Activated CD4-positive, alpha-beta T cell treated with anti-CD3 and anti-CD28 coated beads, Interleukin-2, amount 50 U/mL, for 48 hours (primary cell): ENCODE measurements at regions not wholly inside any gene's neighbourhood (a gene's known extent, or its start where the extent isn't known, plus 50 kb on each side); places are given as distances from the start of the nearest gene placed in this dataset.
"Not testable (repeated sequence)": the region's sequence is repeated elsewhere in the genome, so short reads cannot be mapped to it uniquely, and the experiment has no call there.

Experiments
- DNase-seq, 2 experiments: peaks; one replicate each; pipeline ENCODE4 v3.0.0-alpha.2; 2020

DNA sequence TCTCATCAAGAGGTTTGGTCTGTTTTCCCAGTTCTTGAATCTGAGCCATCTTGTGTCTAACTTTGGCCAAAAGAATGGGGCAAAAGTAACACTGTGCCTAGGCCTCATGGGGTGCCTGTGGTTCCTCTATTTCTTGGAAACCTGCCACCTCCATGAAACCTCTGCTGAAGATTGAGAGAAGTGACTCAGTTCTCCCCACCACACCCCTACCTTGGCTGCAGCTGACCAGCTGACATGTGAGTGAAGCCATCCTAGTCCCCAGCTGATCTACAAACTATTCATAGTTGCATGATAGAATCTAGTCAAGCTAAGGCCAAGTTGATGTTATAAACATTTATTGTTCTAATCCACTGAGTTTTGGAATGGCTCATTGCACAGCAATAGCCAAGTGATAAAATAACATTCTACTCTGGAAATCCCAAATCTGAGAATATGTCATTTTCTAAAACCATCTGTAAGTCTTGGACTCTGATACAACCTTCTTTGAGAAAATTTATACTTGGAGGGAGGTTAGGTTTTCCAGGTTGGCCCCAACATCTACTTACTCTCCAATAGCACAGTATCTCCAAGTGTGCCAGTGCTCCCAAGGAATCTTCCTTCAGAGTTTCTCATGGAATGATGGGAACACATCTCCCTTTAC, 107.0 kb upstream of the SMLR1 start:
- DNase-seq = no peak

DNA sequence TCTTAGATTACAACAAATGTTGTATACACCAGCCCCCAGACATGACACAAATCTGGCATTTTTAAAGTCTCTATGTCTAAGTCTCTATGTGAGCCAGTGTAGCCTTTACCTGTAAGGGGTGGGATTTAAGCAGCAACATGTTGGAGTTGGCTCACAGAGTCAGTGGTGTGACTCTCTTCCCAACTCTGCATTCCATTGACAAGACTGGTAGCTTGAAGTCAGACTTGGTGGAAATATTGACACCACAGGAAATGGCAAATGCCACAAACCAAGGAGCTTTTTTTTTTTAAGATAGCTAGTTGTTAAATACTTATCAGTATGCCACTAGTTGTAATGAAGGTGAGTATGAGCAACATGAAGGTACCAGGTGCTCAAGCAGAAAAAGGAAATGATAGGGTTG, 103.1 kb upstream of the SMLR1 start:
- DNase-seq = no peak

DNA sequence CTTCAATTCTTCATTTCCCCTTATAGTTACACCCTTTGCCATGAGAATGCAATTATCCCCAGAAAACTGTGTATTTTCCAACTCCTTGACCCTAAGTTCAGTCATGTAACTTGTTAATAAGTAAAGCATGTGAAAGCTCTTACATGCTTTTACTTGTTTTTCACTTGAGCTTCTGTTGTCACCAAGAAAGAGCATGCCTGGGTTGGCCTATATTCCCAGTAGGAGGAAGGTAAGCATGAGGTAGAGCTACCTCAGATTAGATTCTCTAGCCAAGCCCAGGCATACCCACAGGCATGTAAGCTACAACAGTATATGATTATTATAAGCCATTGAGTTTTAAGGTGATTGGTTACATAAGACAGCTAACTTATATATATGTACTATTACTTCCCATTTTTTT, 101.7 kb upstream of the SMLR1 start:
- DNase-seq = no peak

DNA sequence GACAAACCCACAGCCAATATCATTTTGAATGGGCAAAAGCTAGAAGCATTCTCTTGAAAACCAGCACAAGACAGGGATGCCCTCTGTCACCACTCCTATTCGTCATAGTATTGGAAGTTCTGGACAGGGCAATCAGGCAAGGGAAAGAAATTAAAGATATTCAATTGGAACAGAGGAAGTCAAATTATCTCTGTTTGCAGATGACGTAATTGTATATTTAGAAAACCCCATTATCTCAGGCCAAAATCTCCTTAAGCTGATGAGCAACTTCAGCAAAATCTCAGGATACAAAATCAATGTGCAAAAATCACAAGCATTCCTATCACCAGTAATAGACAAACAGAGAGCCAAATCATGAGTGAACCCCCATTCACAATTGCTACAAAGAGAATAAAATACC, 99.1 kb upstream of the SMLR1 start:
- not testable (repeated sequence) for DNase-seq

DNA sequence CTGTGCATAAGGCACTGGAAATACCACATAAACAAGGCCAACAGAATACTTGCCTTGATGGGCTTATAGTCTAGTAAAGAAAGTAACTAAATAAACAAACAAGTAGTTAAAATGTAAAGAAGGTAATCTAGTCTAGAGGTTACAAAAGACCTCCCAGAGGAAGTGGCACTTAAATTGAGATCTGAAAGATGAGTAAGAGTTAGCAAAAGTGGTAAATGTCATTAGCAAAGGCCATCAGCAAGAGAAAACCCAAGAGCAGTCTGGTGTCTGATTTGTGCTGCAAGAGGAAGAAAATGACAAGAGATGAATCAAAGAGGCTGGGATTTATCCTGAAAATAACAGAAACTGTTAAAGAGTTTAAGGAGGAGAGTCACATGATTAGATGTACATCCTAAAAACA, 96.6 kb upstream of the SMLR1 start:
- no peak for DNase-seq

DNA sequence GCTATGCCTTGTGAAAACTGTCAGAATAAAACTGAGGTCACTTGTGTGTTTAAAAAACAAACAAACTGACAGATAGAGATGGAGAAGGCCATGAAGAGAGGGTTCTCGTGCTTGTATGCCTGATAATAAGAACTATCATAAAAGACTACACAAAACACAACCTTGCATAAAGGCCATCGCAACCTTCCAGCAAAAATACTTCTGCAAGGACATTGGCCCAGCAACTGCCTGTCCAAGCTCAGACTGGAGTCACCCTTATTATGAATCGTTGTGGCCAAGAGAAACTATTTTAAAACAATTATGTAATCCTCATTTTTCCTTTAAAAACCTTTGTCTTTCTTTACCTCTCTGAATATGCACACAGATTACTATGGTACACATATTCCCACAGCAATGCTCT, 93.0 kb upstream of the SMLR1 start:
- no peak for DNase-seq

DNA sequence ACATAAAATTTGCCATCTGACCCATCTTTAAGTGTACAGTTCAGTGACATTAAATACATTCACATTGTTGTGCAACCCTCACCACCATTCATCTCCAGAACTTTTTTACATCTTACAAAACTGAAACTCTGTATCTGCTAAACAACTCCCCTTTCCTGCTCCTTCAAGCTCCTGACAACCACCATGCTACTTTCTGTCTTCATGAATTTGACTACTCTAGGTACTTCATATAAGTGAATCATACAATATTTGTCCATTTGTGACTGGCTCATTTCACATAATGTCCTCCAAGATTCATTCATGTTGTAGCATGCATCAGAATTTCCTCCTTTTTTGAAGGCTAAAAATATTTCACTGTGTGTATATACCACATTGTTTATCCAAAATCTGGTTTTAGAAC, 86.9 kb upstream of the SMLR1 start:
- no peak for DNase-seq

DNA sequence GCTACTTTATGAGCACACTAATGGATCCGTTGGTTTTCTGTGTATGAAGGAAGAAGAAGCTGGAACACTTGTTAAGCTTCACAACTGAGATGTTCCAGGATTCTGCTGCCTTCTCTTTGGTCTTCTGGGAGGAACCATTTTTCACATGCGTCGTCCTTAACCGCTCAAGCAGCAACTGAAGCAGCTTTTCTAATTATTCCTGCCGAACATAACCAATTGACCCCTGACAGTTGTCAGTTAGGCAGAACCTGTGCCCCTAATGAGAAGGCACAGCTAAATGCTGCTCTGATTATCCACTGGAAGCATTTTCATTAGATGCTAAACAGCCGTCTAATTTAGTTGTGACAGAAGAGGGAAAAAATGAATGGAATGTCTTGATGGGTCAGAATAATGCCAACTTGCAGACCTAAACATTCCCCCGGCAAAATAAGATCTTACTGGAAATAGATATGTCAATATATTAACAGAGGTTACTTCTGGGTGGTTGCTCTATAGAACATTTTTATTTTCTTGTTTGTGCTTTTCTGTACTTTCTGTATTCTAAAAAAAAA, 85.0 kb upstream of the SMLR1 start:
- no peak for DNase-seq

DNA sequence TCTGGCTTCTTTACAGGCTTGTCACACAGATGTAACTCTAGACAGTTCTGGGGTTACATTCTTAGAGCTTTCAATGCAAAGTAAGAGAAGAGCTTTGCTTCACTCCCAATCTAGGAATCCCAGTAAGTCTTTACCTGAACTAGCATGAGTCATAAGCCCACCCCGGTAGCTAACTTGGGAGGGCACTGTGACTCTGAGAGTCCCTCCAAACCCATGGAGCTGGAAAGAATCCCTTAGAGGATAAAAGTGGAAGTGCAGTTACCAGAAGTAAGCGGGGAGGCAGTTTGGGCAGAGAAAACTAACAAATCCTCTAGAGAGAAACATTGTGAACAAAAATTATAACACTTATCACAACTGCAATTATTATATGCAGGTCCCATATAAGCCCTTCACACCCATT, 84.0 kb upstream of the SMLR1 start:
- DNase-seq = no peak

DNA sequence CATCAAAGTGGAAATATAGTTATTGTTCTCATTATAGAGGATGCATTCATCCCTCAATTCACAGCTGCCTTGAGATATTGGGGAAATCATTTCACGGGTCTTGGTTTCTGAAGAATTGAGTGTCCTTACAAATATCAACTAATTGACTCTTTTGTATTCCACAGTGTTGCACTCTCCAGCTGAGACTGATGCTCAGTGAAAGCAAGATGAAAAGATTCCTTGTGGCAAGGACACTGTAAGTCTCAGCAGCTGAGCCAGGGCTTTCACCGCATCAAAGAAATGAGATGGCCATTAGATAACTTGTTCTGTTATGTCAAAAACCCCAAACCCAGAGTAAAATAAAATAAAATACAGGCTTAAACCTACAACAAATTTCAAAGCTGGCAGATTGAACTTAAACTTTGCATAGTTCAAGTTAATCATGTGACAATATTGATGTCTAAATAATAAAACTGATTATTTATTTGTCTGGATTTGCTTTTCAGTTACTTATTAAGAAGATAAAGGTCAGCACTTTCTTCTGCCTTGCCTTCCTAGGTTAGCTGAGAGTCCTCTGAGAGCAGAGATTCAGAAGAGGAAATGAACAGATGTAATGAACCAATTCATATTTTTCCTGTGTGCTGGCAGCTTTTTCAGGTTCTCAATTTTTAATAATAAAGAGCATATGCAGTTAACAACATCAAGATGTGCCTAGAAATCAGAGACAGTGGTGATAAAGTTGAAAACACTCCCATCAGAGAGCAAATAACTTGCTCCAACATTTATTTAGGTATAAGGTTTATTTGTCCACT, 82.4 kb upstream of the SMLR1 start:
- no peak for DNase-seq

DNA sequence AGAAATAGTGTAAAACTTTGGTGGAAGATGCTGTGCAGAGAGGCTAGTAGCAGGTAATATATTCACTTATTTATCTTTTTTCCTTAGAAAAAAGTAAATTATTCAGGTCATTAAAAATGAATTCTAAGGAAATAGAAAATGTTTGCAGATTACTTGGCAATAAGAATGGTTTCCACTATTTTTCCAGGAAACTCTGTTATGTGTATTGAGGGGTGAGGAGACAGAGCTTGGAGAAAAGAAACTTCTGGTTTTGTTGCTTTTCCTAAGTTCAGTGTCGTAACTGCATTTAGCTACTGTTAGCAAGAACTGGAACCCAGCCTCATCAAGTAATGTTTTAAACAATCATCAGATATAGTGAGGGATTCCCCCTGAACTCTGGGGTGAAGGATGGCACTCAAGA, 79.2 kb upstream of the SMLR1 start:
- no peak for DNase-seq

DNA sequence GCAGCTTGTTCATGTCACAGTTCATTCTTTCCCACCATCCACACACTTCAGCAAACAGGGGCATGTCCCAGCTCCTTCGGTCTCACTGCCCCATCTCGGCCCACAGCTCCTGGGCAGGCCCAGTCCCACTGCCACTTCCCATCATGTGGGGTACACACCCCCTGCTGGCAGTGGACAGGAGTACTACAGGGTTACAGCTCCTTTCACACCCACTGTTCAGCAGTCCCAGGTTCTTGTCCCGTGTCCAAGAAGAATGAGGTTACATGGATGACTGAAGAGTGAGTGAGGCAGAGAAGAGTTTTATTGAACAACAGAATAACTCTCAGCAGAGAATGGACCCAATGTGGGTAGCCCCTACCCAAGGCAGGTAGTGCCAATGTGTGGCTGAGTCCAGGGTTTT, 77.8 kb upstream of the SMLR1 start:
- no peak for DNase-seq

DNA sequence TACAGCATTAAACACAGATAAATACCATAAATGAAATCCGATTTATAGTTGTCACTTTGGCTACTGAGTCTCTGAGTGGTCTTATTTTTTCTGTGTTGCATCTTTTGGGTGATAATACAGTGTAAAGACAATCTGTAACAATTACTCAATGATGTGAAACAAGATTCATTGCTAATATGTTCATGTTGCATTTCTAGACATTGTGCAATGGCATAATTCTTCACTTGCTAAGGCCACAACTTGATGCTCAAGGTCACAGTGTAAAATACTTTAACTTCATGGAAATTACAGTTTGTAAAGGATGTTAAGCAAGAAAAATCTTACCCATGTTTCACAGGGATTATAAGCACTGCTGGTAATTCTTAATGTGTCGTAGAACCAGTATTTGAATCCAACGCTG, 74.9 kb upstream of the SMLR1 start:
- no peak for DNase-seq

DNA sequence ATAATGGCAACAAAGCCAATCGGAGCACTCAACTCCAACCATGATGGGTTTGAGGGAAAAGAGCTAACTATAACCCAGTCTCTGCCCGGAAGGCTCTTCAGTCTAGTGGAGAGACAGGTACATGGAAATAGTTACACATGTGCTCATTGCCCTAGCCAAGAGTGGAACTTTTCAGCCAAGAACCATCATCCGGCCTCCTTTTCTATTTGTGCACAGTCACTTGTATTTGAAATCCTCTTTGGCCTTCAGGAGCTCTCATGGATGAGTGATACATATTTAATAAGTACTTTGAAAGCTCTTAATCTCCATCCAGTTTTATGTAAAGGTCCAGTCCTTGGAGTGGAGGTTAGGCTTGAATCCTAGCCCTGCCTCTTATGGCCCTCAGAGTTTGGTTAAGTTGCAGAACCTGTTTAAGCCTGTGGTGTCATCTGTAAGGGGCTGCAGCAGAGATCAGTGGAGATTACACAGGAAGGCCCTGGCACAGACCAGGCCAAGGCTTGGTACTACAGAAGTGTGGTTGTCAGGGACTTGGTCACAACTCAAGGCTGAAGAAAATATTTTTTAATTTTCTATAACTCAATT, 72.3 kb upstream of the SMLR1 start:
- no peak for DNase-seq

DNA sequence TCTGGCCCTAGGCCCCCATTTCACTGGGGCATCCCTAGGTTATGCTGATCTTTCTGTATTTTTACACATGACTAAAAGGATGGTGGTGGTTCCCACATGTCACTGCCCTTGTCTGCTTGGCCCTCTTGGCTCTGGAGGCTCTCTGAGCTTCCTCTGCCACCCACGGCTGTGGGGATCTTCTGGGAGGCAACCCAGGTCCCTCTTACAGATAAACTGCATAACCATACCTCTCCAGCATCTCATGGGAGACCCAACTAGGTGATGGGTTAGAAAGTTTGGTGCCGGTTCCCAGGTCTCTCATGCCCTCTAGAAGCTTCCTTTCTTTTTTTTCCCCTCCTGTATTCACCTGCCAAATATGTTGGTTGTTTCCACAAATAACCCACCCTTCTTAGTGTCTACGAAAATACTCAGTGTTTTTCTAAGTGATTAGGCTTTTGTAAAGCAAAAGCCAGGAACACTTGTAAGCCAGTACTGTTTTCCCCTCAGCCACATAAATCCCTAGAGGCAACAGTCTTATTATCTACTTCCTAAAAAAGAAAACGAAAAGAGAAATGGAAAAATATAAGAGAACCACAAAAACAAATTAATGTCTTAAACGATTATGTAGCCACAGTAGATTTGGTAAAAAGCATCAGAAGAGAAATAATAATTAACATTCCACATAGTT, 71.7 kb upstream of the SMLR1 start:
- no peak for DNase-seq

DNA sequence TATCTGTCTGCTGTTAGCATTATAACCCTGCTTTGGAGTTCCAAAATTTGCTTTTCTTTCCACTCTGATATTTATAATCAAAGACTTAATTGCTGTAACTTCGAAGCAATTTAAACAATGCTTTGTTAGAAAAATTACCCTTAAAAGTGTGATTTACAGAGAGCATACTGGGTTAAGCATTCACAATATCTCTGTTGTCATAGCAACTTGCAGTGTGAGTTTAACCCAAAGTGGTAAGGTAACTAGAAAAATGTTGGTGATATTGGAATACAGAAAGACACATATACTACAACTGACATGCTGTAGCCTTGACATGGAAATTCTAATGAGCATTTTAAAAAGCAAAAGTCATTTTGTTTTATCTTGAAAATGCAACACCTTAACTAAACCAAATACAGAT, 70.4 kb upstream of the SMLR1 start:
- no peak for DNase-seq

DNA sequence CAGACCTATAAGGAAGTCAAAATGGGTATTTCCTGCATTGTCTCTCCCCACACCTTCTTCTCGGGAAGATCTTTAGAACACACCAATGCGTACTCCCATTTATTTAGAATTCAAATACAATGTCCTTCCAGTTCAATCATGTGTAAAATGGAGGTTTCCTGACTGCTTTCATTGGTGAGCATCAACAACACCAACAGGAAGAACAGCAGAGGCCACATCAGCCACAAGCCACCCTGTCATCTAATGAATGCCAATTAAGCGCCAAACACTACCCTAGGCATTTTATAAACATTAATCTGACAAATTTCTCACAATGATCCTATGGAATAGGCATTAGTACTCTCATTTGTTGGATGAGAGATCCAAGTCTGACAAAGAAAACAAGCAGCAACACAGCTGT, 68.4 kb upstream of the SMLR1 start:
- no peak for DNase-seq

DNA sequence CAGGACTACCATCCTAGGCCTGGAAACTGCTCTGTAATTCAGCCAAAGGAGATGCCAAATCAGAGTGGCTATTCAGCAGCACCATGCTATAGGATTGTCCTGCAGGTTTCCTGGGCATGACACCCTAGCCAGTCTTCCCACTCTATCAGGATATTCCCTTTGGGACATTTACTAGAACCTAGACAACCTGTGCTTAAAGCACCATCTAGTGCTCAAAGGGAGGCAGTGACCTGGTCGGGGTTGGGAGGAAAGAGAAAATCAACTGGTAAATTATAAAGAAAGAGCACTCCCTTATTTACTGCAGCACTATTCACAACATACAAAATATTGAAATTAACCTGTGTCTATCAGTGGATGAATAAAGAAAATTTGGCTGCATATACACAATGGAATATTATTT, 67.2 kb upstream of the SMLR1 start:
- DNase-seq = no peak

DNA sequence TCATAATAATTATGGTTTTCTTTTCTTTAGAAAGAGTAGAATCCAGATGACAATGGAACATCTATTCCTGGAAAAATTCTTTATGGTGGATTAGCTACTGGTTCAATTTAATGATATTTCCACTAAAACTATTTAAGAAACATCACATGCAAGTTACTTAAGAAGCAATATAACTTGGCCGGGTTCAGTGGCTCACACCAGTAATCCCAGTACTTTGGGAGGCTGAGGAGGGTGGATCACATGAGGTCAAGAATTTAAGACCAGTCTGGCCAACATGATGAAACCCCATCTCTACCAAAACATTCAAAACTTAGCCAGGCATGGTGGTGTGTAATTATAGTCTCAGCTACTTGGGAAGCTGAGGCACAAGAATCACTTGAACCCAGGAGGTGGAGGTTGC, 65.9 kb upstream of the SMLR1 start:
- DNase-seq = no peak

DNA sequence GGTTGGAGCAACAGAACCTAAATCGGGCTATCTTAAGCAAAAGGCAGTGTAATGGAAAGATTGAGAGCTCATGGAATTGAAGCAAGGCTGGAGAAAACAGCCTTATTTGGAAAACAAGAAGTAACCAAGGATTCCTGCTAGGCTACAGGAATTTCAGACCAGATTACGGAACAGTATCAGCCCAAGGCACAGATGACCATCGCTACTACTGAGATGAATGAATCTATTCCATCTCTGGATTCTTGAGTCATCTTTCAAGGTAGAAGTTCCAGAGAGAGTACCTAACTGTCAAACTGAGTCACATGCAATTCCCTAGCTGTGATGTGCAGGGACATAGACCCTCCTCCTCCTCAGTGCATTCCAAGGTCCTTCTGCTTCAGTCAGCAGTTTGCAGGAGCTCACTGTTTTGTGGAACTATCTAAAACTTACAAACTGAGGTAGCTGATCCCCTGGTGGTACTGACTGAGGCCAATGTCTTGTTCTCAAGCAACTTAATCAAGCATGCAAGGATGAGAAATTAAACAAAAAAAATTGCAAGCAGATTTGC, 62.0 kb upstream of the SMLR1 start:
- no peak for DNase-seq

DNA sequence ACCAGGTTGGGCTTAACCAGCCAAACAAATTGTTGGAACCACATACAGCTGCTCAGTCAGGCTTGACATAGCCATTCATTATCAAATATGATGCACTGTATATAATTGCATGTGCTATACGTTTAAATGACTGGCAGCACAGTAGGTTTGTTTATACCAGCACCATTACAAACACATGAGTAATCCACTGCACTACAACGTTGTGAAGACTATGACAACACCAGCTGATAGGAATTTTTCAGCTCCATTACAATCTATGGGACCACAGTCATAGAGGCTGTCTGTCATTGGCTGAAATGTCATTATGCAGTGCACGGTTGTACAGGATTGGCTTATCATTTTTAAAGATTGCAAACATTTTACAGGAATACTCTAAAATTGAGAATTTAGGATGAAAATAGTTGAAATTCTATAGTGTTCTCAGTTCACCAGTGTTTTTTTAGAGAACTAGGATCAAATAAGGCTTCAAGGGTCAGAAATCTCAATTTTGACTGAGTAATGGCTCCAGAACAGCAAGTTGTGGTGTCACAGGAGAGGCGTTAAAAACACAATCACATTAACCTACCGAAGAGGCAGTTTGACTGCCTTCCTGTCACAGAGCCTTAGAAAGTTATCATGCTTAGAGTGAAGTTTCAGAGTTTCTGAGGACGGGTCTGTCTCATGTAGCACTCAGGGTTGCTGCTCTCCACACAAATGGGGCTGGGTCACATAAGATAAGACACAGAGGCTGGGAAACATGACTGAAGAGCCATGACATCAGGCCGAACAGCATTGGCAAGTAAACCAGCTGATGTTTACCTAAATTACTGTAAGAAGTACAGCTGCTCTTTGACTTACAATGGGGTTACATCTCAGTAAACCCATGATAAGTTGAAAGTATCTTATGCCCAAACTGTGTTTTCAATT, 60.7 kb upstream of the SMLR1 start:
- no peak for DNase-seq

DNA sequence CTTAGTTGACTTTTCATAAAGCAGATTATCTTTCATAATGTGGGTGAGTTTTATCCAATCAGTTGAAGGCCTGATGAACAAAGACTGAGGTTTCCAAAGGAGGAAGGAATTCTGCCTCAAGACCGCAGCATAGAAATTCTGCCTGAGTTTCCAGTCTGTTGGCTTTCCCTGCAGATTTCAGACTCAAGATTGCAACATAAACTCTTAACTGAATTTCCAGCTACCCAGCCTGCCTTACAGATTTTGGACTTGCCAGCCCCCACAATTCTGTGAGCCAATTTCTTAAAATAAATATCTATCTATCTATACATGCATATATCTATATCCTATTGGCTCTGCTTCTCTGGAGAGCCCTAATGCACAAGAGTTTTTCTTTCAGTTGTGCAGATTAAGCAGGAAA, 57.3 kb upstream of the SMLR1 start:
- no peak for DNase-seq
